Retinal pigment epithelial cell (primary cell): ENCODE measurements at regions not wholly inside any gene's neighbourhood (a gene's known extent, or its start where the extent isn't known, plus 50 kb on each side); places are given as distances from the start of the nearest gene placed in this dataset.

Experiments
- DNase-seq: peaks from one replicate; pipeline ENCODE4 v3.0.0-alpha.2; 2010; ENCODE audit warnings: low read depth
- H3K4me3 ChIP-seq: 2 replicates; pipeline ENCODE4 v1.5.1; 2011; ENCODE audit warnings: mild to moderate bottlenecking, low read length, control low read depth, moderate library complexity
- TF ChIP-seq, protein P1 (sequence below): conservative IDR thresholded peaks from 2 replicates; pipeline ENCODE4 v1.5.1; 2011; ENCODE audit warnings: low read depth, low read length, control low read depth, inconsistent platforms

DNA sequence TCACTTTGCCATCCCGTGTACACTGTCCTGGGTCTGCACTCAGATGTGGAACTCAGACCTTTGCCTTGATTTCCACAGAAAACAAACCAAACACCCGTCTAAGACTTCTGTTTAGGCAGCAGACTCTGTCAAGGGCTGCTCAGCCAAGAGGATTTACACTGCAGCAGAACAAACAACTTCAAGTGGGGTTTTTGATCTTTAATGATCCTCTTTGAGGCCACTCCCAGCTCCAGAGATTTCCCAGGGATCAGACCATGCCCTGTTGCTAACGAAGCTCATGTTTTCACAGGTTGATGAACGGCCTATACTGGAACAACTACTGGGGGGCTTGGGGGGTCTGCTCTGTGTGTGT lies 52.5 kb upstream of the LGALSL start:
- TF ChIP-seq, protein P1, sequence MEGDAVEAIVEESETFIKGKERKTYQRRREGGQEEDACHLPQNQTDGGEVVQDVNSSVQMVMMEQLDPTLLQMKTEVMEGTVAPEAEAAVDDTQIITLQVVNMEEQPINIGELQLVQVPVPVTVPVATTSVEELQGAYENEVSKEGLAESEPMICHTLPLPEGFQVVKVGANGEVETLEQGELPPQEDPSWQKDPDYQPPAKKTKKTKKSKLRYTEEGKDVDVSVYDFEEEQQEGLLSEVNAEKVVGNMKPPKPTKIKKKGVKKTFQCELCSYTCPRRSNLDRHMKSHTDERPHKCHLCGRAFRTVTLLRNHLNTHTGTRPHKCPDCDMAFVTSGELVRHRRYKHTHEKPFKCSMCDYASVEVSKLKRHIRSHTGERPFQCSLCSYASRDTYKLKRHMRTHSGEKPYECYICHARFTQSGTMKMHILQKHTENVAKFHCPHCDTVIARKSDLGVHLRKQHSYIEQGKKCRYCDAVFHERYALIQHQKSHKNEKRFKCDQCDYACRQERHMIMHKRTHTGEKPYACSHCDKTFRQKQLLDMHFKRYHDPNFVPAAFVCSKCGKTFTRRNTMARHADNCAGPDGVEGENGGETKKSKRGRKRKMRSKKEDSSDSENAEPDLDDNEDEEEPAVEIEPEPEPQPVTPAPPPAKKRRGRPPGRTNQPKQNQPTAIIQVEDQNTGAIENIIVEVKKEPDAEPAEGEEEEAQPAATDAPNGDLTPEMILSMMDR, result no peak
- no peak overlapping the region for H3K4me3 ChIP-seq
- DNase-seq, result peak; percentile 32

DNA sequence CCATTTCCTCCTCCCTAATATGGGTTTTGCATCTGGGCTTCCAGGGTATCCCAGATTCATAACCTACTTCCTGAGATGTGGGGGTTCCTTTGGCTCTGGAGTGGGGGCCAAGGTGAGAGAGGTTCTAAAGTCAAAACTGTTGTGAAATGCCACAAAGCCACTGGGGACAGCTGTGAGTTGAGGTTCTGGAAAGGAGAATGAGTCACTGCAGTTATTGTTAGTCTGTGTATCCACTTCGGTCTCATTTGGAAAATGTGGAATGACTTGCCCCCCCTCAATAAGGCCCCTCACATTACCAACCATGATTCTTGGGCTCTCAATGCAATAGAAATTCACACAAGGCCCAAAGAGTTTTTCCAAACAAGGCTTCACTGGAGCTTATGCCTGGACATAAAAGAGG lies 51.1 kb upstream of the LGALSL start:
- no peak overlapping the region for H3K4me3 ChIP-seq
- TF ChIP-seq, protein P1, result peak; percentile 18
- no peak for DNase-seq

DNA sequence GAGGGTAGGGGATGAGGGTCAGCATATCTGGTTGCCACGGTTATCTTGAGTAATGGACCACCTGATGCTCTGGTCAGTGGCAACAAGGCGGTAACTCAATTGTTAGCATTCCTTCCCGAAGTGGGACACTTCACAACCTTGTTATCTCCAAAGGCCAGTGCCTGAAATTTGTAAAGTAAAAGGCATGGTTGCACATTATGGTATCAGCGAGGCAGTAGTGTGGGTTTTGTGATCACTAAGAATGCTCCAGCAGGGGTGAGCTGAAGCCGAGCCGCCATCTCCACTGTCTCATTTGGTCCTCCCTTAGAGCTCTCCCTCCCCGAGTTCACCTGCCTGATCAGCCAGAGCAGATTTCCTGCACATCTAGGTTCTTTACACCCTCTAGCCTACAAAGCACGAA lies 50.5 kb upstream of the LGALSL start:
- no peak for DNase-seq
- no peak overlapping the region for H3K4me3 ChIP-seq
- TF ChIP-seq, protein P1, result no peak

DNA sequence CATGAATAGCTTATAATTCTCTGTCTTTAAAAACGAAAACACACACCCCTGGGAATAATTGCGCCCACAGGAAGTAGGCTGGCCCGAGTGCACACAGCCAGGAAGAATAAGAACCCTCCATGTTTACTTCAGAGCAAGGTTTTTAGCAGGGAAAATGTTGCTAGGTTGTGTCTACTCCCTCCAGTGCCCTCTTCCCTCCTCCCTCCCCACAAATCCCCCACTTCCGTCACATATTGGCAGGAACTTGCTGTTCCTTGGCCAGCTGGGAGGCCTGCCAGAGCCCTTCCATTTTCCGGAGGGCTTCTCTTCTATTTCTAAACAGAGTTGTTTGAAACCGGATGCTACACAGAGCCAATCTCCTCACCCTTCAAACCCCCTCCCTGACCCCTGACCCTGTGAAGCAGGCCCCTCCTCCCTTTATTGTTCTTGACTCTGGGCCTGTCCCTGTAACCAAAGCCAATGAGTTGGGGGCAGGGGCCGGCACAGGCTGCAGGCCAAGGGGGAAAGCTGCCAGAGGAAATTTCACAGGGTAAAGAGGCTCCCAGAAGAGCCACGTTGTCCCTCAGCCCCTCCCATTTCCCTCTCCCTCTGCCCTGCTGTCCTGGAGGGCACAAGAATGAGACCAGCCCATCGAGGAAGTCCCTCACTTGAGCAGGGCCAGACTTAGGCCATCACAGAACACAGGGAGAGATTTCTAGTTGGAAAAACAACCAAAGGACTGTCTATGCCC lies 49.8 kb upstream of the LGALSL start:
- H3K4me3 ChIP-seq, result no peak overlapping the region
- TF ChIP-seq, protein P1, result no peak
- DNase-seq, result peak; percentile 89
